Uterus (tissue), 2 donors: ENCODE measurements at regions not wholly inside any gene's neighbourhood (a gene's known extent, or its start where the extent isn't known, plus 50 kb on each side); places are given as distances from the start of the nearest gene placed in this dataset.

Experiments used
- POLR2A ChIP-seq, 2 donors: fragments of 450-650 bp; IDR thresholded peaks; one replicate each; pipeline ENCODE4 v1.6.1; 2016; ENCODE audit warnings: antibody characterized with exemption in 2 of 2, mild to moderate bottlenecking in 1 of 2, moderate library complexity in 1 of 2
- TF ChIP-seq, protein P1 (sequence below), 4 experiments: fragments of 200-600 bp in 2 of 4; fragments of 450-650 bp in 2 of 4; sonication (generic) in 2 of 4; IDR thresholded peaks; one replicate each; pipeline ENCODE4 v1.5.1; 2016 to 2019; ENCODE audit warnings: antibody characterized with exemption in 4 of 4, mild to moderate bottlenecking in 2 of 4, moderate library complexity in 1 of 4

GRCh38 chr7:42662862-42663261 is 249.0 kb downstream of the C7orf25 start:
- TF ChIP-seq, protein P1, sequence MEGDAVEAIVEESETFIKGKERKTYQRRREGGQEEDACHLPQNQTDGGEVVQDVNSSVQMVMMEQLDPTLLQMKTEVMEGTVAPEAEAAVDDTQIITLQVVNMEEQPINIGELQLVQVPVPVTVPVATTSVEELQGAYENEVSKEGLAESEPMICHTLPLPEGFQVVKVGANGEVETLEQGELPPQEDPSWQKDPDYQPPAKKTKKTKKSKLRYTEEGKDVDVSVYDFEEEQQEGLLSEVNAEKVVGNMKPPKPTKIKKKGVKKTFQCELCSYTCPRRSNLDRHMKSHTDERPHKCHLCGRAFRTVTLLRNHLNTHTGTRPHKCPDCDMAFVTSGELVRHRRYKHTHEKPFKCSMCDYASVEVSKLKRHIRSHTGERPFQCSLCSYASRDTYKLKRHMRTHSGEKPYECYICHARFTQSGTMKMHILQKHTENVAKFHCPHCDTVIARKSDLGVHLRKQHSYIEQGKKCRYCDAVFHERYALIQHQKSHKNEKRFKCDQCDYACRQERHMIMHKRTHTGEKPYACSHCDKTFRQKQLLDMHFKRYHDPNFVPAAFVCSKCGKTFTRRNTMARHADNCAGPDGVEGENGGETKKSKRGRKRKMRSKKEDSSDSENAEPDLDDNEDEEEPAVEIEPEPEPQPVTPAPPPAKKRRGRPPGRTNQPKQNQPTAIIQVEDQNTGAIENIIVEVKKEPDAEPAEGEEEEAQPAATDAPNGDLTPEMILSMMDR (IDR thresholded peaks at IDR 0.05): no peak
- no peak for TF ChIP-seq POLR2A (IDR thresholded peaks at IDR 0.05)
